GM13976 (cell line): ENCODE measurements at regions not wholly inside any gene's neighbourhood (a gene's known extent, or its start where the extent isn't known, plus 50 kb on each side); places are given as distances from the start of the nearest gene placed in this dataset.

ENCODE experiments used
- DNase-seq: peaks from one replicate; pipeline ENCODE4 v3.0.0; 2012; ENCODE audit warnings: low spot score
- CTCF ChIP-seq: IDR thresholded peaks from 2 replicates; pipeline ENCODE4 v1.5.1; 2012; ENCODE audit warnings: borderline replicate concordance, mild to moderate bottlenecking; ENCODE audit not compliant: insufficient read depth; ENCODE audit errors: extremely low read depth, missing control alignments, control extremely low read depth
- in situ Hi-C: fragments of 300-500 bp; cut with MboI; formaldehyde crosslinking; loops from one replicate; pipeline ENCODE4 v1.12.0; 2022; ENCODE audit warnings: low sequenced_read_pairs, mixed read lengths, inconsistent platforms; ENCODE audit not compliant: unreplicated experiment

GRCh38 chr5:167653645-167654106 is 637.8 kb upstream of the WWC1 start:
- TF ChIP-seq CTCF, result no peak
- in situ Hi-C loops, result no loop called here
- DNase-seq, result no peak

GRCh38 chr5:167657016-167657415 is 634.4 kb upstream of the WWC1 start:
- in situ Hi-C loops, result no loop called here
- TF ChIP-seq CTCF, result no peak
- no peak for DNase-seq

GRCh38 chr5:167658889-167659288 is 632.6 kb upstream of the WWC1 start:
- TF ChIP-seq CTCF, result no peak
- DNase-seq, result no peak
- in situ Hi-C loops, result no loop called here

- in situ Hi-C loops, result no loop called here
- DNase-seq, result no peak
- TF ChIP-seq CTCF, result no peak
Measured at GRCh38 chr5:167661605-167662004, 629.8 kb upstream of the WWC1 start.

- no peak for TF ChIP-seq CTCF
- in situ Hi-C loops, result no loop called here
Measured at GRCh38 chr5:167664222-167664804, 627.1 kb upstream of the WWC1 start.

GRCh38 chr5:167665841-167666375 is 625.5 kb upstream of the WWC1 start:
- no peak for DNase-seq
- in situ Hi-C loops, result no loop called here
- no peak for TF ChIP-seq CTCF

More at GRCh38 chr5:167664222-167664804, 627.1 kb upstream of the WWC1 start:
- DNase-seq, result no peak
